K562 (cell line): ENCODE measurements at regions not wholly inside any gene's neighbourhood (a gene's known extent, or its start where the extent isn't known, plus 50 kb on each side); places are given as distances from the start of the nearest gene placed in this dataset.

Experiments
- ATAC-seq: fragments of 200-7000 bp; cut with Tn5 transposase; 3 replicates; pipeline ENCODE4 v1.9.1; 2020; ENCODE audit warnings: moderate library complexity
- BruUV-seq: library from RNA; stranded (reverse); fragments of 400-500 nt; replicated peaks from 2 replicates; lab custom pipeline; 2021; lab: Mats Ljungman, UMichigan
- CTCF ChIA-PET: fragments of 300-600 bp; formaldehyde crosslinking; extraction: SDS; loops from one replicate; lab custom pipeline; 2021; ENCODE audit warnings: low intra/inter-chr PET ratio; lab: Yijun Ruan, JAX
- POLR2A ChIA-PET: fragments of 300-600, 350-650 bp; sonication (Branson Sonifier 250); formaldehyde crosslinking; extraction: SDS; loops from one replicate; lab custom pipeline; 2021; ENCODE audit warnings: antibody characterized with exemption, inconsistent platforms; lab: Yijun Ruan, JAX
- DNase-seq, 4 experiments: peaks; one replicate each; pipeline versions ENCODE4 v3.0.0 to v3.0.0-alpha.2; 2011 to 2018; ENCODE audit warnings: low spot score in 3 of 4, mixed read lengths in 3 of 4; ENCODE audit errors: extremely low read depth in 1 of 4
- FAIRE-seq: peaks from 2 replicates; lab custom pipeline; 2011; peaks lifted over from hg19 to GRCh38; lab: Jason Lieb, UNC
- H2AFZ ChIP-seq: 2 replicates; pipeline ENCODE4 v1.6.0; 2011; ENCODE audit warnings: low read depth, low read length, control low read depth, inconsistent platforms
- H3K27ac ChIP-seq: fragments of 200-600 bp; 3 replicates; pipeline ENCODE4 v1.8.0; 2011; ENCODE audit warnings: low read depth, mild to moderate bottlenecking, control low read depth, inconsistent platforms, low read length, moderate library complexity, mixed read lengths; ENCODE audit errors: extremely low read depth
- H3K27me3 ChIP-seq, 2 experiments: fragments of 300-600 bp in 1 of 2; 2 replicates in 1 of 2; 3 replicates in 1 of 2; pipeline versions ENCODE4 v1.6.0 to v1.8.0; 2011; ENCODE audit warnings: inconsistent platforms in 2 of 2, low read length in 2 of 2, mild to moderate bottlenecking in 1 of 2, mixed read lengths in 1 of 2, moderate library complexity in 1 of 2; ENCODE audit not compliant: control insufficient read depth in 2 of 2, insufficient read depth in 2 of 2
- H3K36me3 ChIP-seq: fragments of 300-600 bp; 3 replicates; pipeline ENCODE4 v1.8.0; 2011; ENCODE audit warnings: mild to moderate bottlenecking, low read length, inconsistent platforms; ENCODE audit not compliant: control insufficient read depth, insufficient read depth
- H3K4me1 ChIP-seq, 2 experiments: fragments of 200-600 bp in 1 of 2; replicated peaks in 1 of 2; 2 replicates in 1 of 2; 3 replicates in 1 of 2; pipeline versions ENCODE4 v1.5.1 to v1.8.0; 2011; ENCODE audit warnings: inconsistent platforms in 2 of 2, low read length in 2 of 2, mild to moderate bottlenecking in 1 of 2, mixed read lengths in 1 of 2, moderate library complexity in 1 of 2; ENCODE audit not compliant: control insufficient read depth in 2 of 2, insufficient read depth in 2 of 2
- H3K4me2 ChIP-seq: 2 replicates; pipeline ENCODE4 v1.6.1; 2011; ENCODE audit warnings: low read length, control low read depth, inconsistent platforms, mixed read lengths; ENCODE audit not compliant: insufficient read depth
- H3K4me3 ChIP-seq: fragments of 200-600 bp; sonication (generic), shearing (Covaris generic); 2 replicates; pipeline ENCODE4 v1.5.1; 2016; ENCODE audit warnings: control low read depth, inconsistent platforms
- H3K79me2 ChIP-seq: fragments of 200-600 bp; 3 replicates; pipeline ENCODE4 v1.8.0; 2011; ENCODE audit warnings: low read length, inconsistent platforms; ENCODE audit not compliant: control insufficient read depth, insufficient read depth
- H3K9ac ChIP-seq, 2 experiments: 2 replicates each; pipeline versions ENCODE4 v1.6.0 to v1.6.1; 2011; ENCODE audit warnings: low read depth in 2 of 2, low read length in 2 of 2, control low read depth in 1 of 2, inconsistent platforms in 1 of 2, mild to moderate bottlenecking in 1 of 2, mixed read lengths in 1 of 2; ENCODE audit not compliant: insufficient read depth in 1 of 2
- H3K9me1 ChIP-seq: one replicate; pipeline ENCODE4 v1.6.0; 2011; ENCODE audit warnings: inconsistent platforms, mild to moderate bottlenecking, low read length, moderate library complexity; ENCODE audit not compliant: control insufficient read depth, insufficient read depth
- H3K9me3 ChIP-seq: replicated peaks from 2 replicates; pipeline ENCODE4 v1.5.1; 2011; ENCODE audit warnings: low read depth, low read length, inconsistent platforms; ENCODE audit not compliant: control insufficient read depth, insufficient read depth
- H4K20me1 ChIP-seq: replicated peaks from 2 replicates; pipeline ENCODE4 v1.6.1; 2011; ENCODE audit warnings: low read length, inconsistent platforms, mixed read lengths; ENCODE audit not compliant: control insufficient read depth, insufficient read depth
- COPS2 ChIP-seq: fragments of 450-650 bp; conservative IDR thresholded peaks from 2 replicates; pipeline ENCODE4 v1.6.1; 2016; ENCODE audit warnings: mild to moderate bottlenecking, moderate library complexity
- ETS2 ChIP-seq: IDR thresholded peaks from 2 replicates; pipeline ENCODE4 v1.6.1; 2016; ENCODE audit warnings: borderline replicate concordance, missing genetic modification characterization, mild to moderate bottlenecking, moderate library complexity, missing compliant biosample characterization; ENCODE audit not compliant: poor library complexity, severe bottlenecking
- RB1 ChIP-seq: fragments of 450-650 bp; IDR thresholded peaks from 2 replicates; pipeline ENCODE4 v1.6.1; 2017; ENCODE audit warnings: low read depth, mild to moderate bottlenecking
- USF1 ChIP-seq: sonication (generic); formaldehyde crosslinking; IDR thresholded peaks from 2 replicates; pipeline ENCODE4 v1.9.0; 2022; ENCODE audit warnings: mild to moderate bottlenecking, missing genetic modification reagents
- ZBTB33 ChIP-seq: sonication (generic); formaldehyde crosslinking; IDR thresholded peaks from 2 replicates; pipeline ENCODE4 v1.8.1; 2023; ENCODE audit warnings: mild to moderate bottlenecking, missing genetic modification reagents
- ZBTB8A ChIP-seq: fragments of 450-650 bp; IDR thresholded peaks from 2 replicates; pipeline ENCODE4 v1.6.1; 2018; ENCODE audit warnings: mild to moderate bottlenecking, moderate library complexity; ENCODE audit not compliant: partially characterized antibody
- WGBS: fragments of 100-300 bp; shearing (Covaris generic); methylation state at CpG from one replicate; pipeline ENCODE4 v1.1.6; 2016; ENCODE audit warnings: low coverage, mixed read lengths; ENCODE audit not compliant: insufficient coverage; ENCODE audit errors: missing lambda C conversion rate; 5-methylcytosine and 5-hydroxymethylcytosine counted together
- in situ Hi-C: fragments of 300-500 bp; cut with MboI; formaldehyde crosslinking; loops from 4 replicates; pipeline ENCODE4 v1.15.0; 2018; ENCODE audit warnings: inconsistent platforms, mixed read lengths
- intact Hi-C: fragments of 100-400 bp; cut with micrococcal nuclease; formaldehyde crosslinking; loops from 2 replicates; pipeline ENCODE4 v1.14.2; 2022

- H3K27ac ChIP-seq, result no peak overlapping the region
- WGBS, result 1% methylated on average over 4 of the region's 4 CpGs
- no peak overlapping the region for H3K4me3 ChIP-seq
- no peaks in the 10 kb centered on the region for H3K9me1 ChIP-seq
- H3K4me2 ChIP-seq, result no peak overlapping the region
- FAIRE-seq, result no peak
- no peaks in the 10 kb centered on the region for H4K20me1 ChIP-seq
- H3K79me2 ChIP-seq, result no peaks in the 10 kb centered on the region
- TF ChIP-seq ETS2 (no peak), ZBTB8A (no peak), ZBTB33 (CRISPR knock-in tag) (no peak), RB1 (no peak), USF1 (CRISPR knock-in tag) (no peak), COPS2 (no peak)
- ChIA-PET CTCF (no interaction called here), POLR2A (no interaction called here)
- no peaks in the 10 kb centered on the region for H3K36me3 ChIP-seq
- in situ Hi-C loops, result no loop called here
- H3K9ac ChIP-seq, result no peak overlapping the region
- intact Hi-C loops, result no loop called here
- ATAC-seq, result no peak
- no peak for DNase-seq
- H2AFZ ChIP-seq, result no peak overlapping the region
- H3K4me1 ChIP-seq, result no peaks in the 10 kb centered on the region
- BruUV-seq, result no TSS peak
- H3K27me3 ChIP-seq, result no peaks in the 10 kb centered on the region
- 0 out of 2 replicates have a peak, but pooled peaks cover 2% of the 10 kb centered on the region for H3K9me3 ChIP-seq
Observed at GRCh38 chr4:188606635-188607034, 467.4 kb downstream of the TRIML1 start.
